ENCODE measurements at regions not wholly inside any gene's neighbourhood (a gene's known extent, or its start where the extent isn't known, plus 50 kb on each side); places are given as distances from the start of the nearest gene placed in this dataset.

DNA sequence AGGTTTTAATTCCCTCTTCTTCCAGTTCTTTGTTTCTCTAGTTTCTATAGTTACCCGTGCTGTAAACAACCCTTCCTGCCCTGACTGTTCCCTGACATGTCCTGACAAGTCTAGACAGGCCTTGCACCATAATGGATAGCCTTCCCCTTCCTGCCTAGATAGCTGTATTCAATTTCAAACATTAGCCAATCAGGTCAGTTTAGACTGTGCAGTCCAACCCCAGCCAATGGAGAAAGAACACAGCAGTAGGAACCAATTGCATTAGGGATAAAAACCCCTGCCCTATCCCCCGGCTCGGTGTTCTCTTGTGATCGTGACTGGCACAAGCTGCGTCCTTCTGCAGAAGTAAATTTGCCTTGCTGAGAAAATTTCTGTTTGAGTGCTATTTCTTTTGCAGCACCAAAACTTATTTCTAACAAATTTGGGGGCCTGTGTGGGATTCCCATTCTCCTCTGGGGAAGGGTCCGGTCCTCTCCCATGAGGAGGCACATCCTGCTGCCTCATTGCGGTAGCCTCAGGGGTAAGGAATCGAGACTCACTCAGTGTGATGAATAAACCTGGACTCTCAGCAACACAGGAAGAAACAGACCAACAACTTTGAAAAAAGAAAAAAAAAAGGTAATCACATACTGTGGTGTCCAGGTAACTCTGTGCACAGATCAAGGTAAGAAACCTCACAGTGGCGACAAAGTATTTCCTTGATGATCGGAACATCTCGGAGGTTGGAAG is 248.7 kb upstream of the ECI2 start:
- Mint-ChIP-seq H3K4me1 (no peaks in the 10 kb centered on the region), H3K4me3 (no peak overlapping the region), H3K9me3 (peaks cover 25% of the 10 kb centered on the region), H3K36me3 (ENCODE audit: insufficient read depth) (no peaks in the 10 kb centered on the region), H3K27me3 (peaks cover 42% of the 10 kb centered on the region), H3K27ac (ENCODE audit: low read depth) (no peak overlapping the region)
- DNase-seq (ENCODE audit: low spot score in 2 of 2) (no peak), ATAC-seq (replicated peaks; ENCODE audit: extremely low read depth, poor library complexity, severe bottlenecking) (no peak)

DNA sequence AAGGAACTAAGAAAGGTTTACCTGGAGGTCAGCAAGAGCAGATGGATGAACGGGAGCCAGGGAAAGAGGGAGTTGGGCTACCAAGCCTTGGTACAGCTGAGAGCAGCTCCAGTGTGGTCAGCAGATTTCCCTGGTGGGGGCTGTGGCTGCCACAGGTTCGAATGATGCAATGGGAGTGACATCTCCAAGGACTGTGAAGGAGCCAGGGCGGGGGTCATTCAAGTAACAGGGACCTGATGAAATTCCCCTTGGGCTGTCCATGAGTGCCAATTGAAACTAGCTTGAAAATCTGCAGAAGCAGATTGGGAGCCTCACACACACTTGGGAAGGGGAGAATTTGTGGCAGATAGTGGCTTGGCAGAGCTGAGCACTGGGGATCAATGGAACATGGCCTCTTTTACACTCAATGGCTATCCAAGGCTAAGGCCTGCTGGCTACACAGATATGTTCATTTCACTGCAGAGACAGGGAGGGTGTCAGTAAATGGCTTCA is 247.0 kb upstream of the ECI2 start:
- no peak for DNase-seq (ENCODE audit: low spot score in 2 of 2)
- Mint-ChIP-seq H3K36me3 (ENCODE audit: insufficient read depth) (no peaks in the 10 kb centered on the region), H3K9me3 (peaks cover 25% of the 10 kb centered on the region), H3K4me3 (no peak overlapping the region), H3K27ac (ENCODE audit: low read depth) (no peak overlapping the region), H3K4me1 (no peaks in the 10 kb centered on the region), H3K27me3 (peaks cover 44% of the 10 kb centered on the region)
- ATAC-seq (replicated peaks; ENCODE audit: extremely low read depth, poor library complexity, severe bottlenecking): no peak

- Mint-ChIP-seq H3K27ac (ENCODE audit: low read depth) (no peak overlapping the region), H3K4me1 (no peaks in the 10 kb centered on the region), H3K27me3 (peaks cover 44% of the 10 kb centered on the region), H3K4me3 (no peak overlapping the region), H3K36me3 (ENCODE audit: insufficient read depth) (no peaks in the 10 kb centered on the region), H3K9me3 (peaks cover 25% of the 10 kb centered on the region)
- ATAC-seq (replicated peaks; ENCODE audit: extremely low read depth, poor library complexity, severe bottlenecking) (no peak), DNase-seq (ENCODE audit: low spot score in 2 of 2) (no peak)
Observed at GRCh38 chr6:4381381-4381780, 246.0 kb upstream of the ECI2 start.

- H3K36me3 Mint-ChIP-seq (ENCODE audit: insufficient read depth): no peaks in the 10 kb centered on the region
- H3K4me1 Mint-ChIP-seq: no peaks in the 10 kb centered on the region
- no peak overlapping the region for H3K4me3 Mint-ChIP-seq
- DNase-seq (ENCODE audit: low spot score in 2 of 2) (no peak), ATAC-seq (replicated peaks; ENCODE audit: extremely low read depth, poor library complexity, severe bottlenecking) (no peak)
- no peak overlapping the region for H3K27ac Mint-ChIP-seq (ENCODE audit: low read depth)
- H3K27me3 Mint-ChIP-seq: peaks cover 44% of the 10 kb centered on the region
- H3K9me3 Mint-ChIP-seq: peaks cover 25% of the 10 kb centered on the region
Observed at GRCh38 chr6:4380881-4381281, 245.5 kb upstream of the ECI2 start.

DNA sequence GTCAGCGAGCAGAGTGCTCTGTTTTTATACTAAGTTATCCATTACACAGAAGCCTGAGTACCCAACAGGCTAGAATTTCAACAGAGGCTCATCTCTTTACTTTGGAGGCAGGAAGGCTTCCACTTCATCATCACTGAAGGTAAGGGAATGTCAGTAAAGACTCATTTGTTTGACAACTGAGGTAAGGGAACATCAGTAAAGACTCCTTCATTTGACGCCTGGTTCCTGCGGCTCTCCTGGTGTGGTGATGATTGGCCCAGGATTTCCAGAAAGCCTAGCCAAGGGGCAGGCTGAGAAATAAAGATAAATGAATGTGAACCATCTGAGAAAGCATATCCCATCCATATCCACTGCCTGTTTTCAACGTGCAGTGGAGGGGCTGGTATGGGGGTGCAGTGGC is 244.6 kb upstream of the ECI2 start:
- Mint-ChIP-seq H3K36me3 (ENCODE audit: insufficient read depth) (no peaks in the 10 kb centered on the region), H3K9me3 (peaks cover 25% of the 10 kb centered on the region), H3K27me3 (peaks cover 52% of the 10 kb centered on the region), H3K4me3 (no peak overlapping the region), H3K27ac (ENCODE audit: low read depth) (no peak overlapping the region), H3K4me1 (no peaks in the 10 kb centered on the region)
- DNase-seq (ENCODE audit: low spot score in 2 of 2) (no peak), ATAC-seq (replicated peaks; ENCODE audit: extremely low read depth, poor library complexity, severe bottlenecking) (no peak)

- no peak for DNase-seq (ENCODE audit: low spot score in 2 of 2)
- H3K36me3 Mint-ChIP-seq (ENCODE audit: insufficient read depth): no peaks in the 10 kb centered on the region
- H3K27ac Mint-ChIP-seq (ENCODE audit: low read depth): no peak overlapping the region
- peaks cover 61% of the 10 kb centered on the region for H3K27me3 Mint-ChIP-seq
- no peak for ATAC-seq (replicated peaks; ENCODE audit: extremely low read depth, poor library complexity, severe bottlenecking)
- H3K4me1 Mint-ChIP-seq: no peaks in the 10 kb centered on the region
- peaks cover 18% of the 10 kb centered on the region for H3K9me3 Mint-ChIP-seq
- no peak overlapping the region for H3K4me3 Mint-ChIP-seq
Observed at GRCh38 chr6:4378319-4378996, 243.1 kb upstream of the ECI2 start.

GRCh38 chr6:4377603-4378002 is 242.2 kb upstream of the ECI2 start:
- Mint-ChIP-seq H3K4me1 (no peaks in the 10 kb centered on the region), H3K9me3 (peaks cover 16% of the 10 kb centered on the region)
- no peak for ATAC-seq (replicated peaks; ENCODE audit: extremely low read depth, poor library complexity, severe bottlenecking)

GRCh38 chr6:4374216-4374615 is 238.8 kb upstream of the ECI2 start:
- Mint-ChIP-seq H3K36me3 (ENCODE audit: insufficient read depth) (no peaks in the 10 kb centered on the region), H3K27me3 (peaks cover 39% of the 10 kb centered on the region)
- ATAC-seq (replicated peaks; ENCODE audit: extremely low read depth, poor library complexity, severe bottlenecking): no peak

More at GRCh38 chr6:4377603-4378002, 242.2 kb upstream of the ECI2 start:
- H3K36me3 Mint-ChIP-seq (ENCODE audit: insufficient read depth): no peaks in the 10 kb centered on the region
- no peak for DNase-seq (ENCODE audit: low spot score in 2 of 2)
- no peak overlapping the region for H3K27ac Mint-ChIP-seq (ENCODE audit: low read depth)
- no peak overlapping the region for H3K4me3 Mint-ChIP-seq
- peaks cover 64% of the 10 kb centered on the region for H3K27me3 Mint-ChIP-seq

GRCh38 chr6:4372866-4373265 is 237.5 kb upstream of the ECI2 start:
- H3K9me3 Mint-ChIP-seq: no peaks in the 10 kb centered on the region
- no peak overlapping the region for H3K4me3 Mint-ChIP-seq
- no peak overlapping the region for H3K27ac Mint-ChIP-seq (ENCODE audit: low read depth)
- no peaks in the 10 kb centered on the region for H3K36me3 Mint-ChIP-seq (ENCODE audit: insufficient read depth)
- DNase-seq (ENCODE audit: low spot score in 2 of 2): no peak
- H3K27me3 Mint-ChIP-seq: peaks cover 39% of the 10 kb centered on the region
- ATAC-seq (replicated peaks; ENCODE audit: extremely low read depth, poor library complexity, severe bottlenecking): no peak
- H3K4me1 Mint-ChIP-seq: no peaks in the 10 kb centered on the region

More at GRCh38 chr6:4374216-4374615, 238.8 kb upstream of the ECI2 start:
- no peak overlapping the region for H3K4me3 Mint-ChIP-seq
- no peaks in the 10 kb centered on the region for H3K4me1 Mint-ChIP-seq
- no peak overlapping the region for H3K27ac Mint-ChIP-seq (ENCODE audit: low read depth)
- no peaks in the 10 kb centered on the region for H3K9me3 Mint-ChIP-seq
- DNase-seq (ENCODE audit: low spot score in 2 of 2): no peak

DNA sequence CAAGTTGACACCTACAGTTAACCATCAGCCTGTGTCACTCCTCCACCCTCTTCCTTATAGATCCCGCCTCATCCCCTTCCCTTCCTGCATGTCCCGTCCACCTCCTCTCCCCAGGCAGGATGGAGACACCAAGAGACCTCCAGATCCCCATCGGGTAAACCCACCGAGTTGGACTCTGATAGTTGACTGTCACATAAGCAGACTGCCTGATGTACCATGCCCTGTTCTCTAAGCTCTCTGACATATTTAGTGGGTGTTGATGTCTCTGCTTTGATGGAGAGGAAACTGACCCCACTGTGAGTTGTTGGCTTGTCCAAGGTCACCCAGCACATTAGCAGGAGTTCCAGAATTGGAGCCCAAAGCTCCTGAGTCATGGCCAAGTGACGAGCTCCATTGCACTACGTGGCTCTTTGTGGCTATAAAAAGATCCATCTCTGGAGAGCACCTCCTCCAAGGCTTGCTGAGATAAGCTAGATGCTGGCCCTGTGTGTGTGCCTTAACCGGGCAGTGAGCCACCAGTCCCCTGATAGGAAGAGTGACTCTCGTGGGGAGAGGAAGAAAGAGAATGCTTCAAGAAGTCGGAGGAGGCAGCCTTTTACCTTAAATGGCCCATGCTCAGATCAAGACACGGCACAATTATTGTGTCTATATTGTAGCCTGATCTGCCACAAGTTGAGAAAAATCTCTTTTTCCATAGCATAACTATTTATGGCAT is 236.0 kb upstream of the ECI2 start:
- H3K4me1 Mint-ChIP-seq: no peaks in the 10 kb centered on the region
- no peaks in the 10 kb centered on the region for H3K9me3 Mint-ChIP-seq
- no peaks in the 10 kb centered on the region for H3K36me3 Mint-ChIP-seq (ENCODE audit: insufficient read depth)
- DNase-seq (ENCODE audit: low spot score in 2 of 2): no peak
- no peak overlapping the region for H3K27ac Mint-ChIP-seq (ENCODE audit: low read depth)
- no peak for ATAC-seq (replicated peaks; ENCODE audit: extremely low read depth, poor library complexity, severe bottlenecking)
- H3K4me3 Mint-ChIP-seq: no peak overlapping the region
- H3K27me3 Mint-ChIP-seq: peaks cover 50% of the 10 kb centered on the region

DNA sequence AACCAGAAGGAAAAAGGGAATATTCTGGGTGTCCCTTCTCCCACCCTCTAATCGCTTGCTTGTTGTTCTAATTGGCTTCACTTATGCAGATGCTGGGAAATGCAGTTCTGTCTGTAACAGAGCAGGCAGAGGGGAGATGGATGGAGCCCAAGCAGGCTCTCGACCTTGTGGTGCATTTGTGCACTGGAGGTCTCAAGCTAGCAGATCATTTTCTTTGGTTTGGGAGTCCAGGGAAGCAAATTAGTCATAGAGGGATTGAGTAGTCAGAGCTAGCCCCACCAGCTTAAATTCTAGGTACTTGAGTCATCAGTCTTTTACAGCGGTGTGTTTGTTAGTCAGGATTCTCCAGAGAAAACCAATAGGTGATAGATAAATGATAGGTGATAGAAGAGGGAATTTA is 234.7 kb upstream of the ECI2 start:
- H3K27me3 Mint-ChIP-seq: peaks cover 43% of the 10 kb centered on the region
- H3K4me1 Mint-ChIP-seq: no peaks in the 10 kb centered on the region
- H3K27ac Mint-ChIP-seq (ENCODE audit: low read depth): no peak overlapping the region
- H3K36me3 Mint-ChIP-seq (ENCODE audit: insufficient read depth): no peaks in the 10 kb centered on the region
- DNase-seq (ENCODE audit: low spot score in 2 of 2): no peak
- no peak overlapping the region for H3K4me3 Mint-ChIP-seq
- H3K9me3 Mint-ChIP-seq: no peaks in the 10 kb centered on the region
- ATAC-seq (replicated peaks; ENCODE audit: extremely low read depth, poor library complexity, severe bottlenecking): no peak

DNA sequence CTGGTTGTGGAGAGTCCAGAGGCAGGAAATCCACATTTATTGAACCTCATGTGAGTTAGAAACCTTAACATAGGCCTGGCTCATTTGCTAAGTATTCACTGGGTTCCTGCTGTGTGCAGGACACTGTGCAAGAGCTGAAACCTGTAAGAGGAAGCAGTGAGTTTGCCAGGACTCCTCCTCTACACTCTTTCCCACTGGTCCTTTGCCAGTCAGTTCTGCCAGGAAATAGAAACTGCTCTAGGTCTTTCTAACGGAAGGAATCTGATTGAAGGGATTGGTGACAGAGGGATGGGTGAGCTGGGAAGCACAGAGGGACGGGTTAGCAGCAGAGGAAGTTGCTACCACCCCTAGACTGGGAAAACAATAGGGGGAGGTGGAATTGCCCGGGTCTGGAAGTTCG is 234.2 kb upstream of the ECI2 start:
- peaks cover 2% of the 10 kb centered on the region for H3K36me3 Mint-ChIP-seq (ENCODE audit: insufficient read depth)
- no peaks in the 10 kb centered on the region for H3K9me3 Mint-ChIP-seq
- no peak overlapping the region for H3K27ac Mint-ChIP-seq (ENCODE audit: low read depth)
- no peak for DNase-seq (ENCODE audit: low spot score in 2 of 2)
- no peak overlapping the region for H3K4me3 Mint-ChIP-seq
- ATAC-seq (replicated peaks; ENCODE audit: extremely low read depth, poor library complexity, severe bottlenecking): no peak
- peaks cover 43% of the 10 kb centered on the region for H3K27me3 Mint-ChIP-seq
- no peaks in the 10 kb centered on the region for H3K4me1 Mint-ChIP-seq

GRCh38 chr6:4368649-4369048 is 233.3 kb upstream of the ECI2 start:
- Mint-ChIP-seq H3K27me3 (peaks cover 40% of the 10 kb centered on the region), H3K36me3 (ENCODE audit: insufficient read depth) (peaks cover 3% of the 10 kb centered on the region)
- ATAC-seq (replicated peaks; ENCODE audit: extremely low read depth, poor library complexity, severe bottlenecking): no peak

More at GRCh38 chr6:4368649-4369048, 233.3 kb upstream of the ECI2 start:
- Mint-ChIP-seq H3K9me3 (no peaks in the 10 kb centered on the region), H3K27ac (ENCODE audit: low read depth) (no peak overlapping the region), H3K4me3 (no peak overlapping the region), H3K4me1 (no peaks in the 10 kb centered on the region)
- no peak for DNase-seq (ENCODE audit: low spot score in 2 of 2)
